ENCODE measurements at regions not wholly inside any gene's neighbourhood (a gene's known extent, or its start where the extent isn't known, plus 50 kb on each side); places are given as distances from the start of the nearest gene placed in this dataset.
"Not testable (repeated sequence)": the region's sequence is repeated elsewhere in the genome, so short reads cannot be mapped to it uniquely, and the experiment has no call there.

DNA sequence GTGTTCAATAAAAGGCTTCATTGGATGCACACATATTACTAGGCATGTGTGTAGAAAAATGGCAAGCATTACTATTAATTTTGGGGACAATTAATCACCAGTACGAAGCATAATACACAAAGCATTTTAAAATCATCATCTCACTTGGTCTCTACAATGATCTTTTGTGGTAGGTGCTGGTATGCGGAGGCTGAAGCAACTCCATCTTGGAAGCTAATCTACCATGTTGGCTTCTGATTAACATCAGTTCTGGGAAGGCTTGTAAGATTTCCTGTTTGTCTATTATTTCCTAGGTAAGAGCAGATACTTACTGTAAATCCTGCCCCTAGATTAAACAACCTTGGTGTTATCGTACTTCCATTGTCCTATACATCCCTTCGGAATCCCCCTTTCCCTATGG lies 121.7 kb upstream of the RUNX1 start:
- intact Hi-C loops (cut with micrococcal nuclease): no loop called here
- Mint-ChIP-seq H3K27me3 (no peaks in the 10 kb centered on the region), H3K36me3 (ENCODE audit: low read depth) (peaks cover 9% of the 10 kb centered on the region), H3K27ac (no peak overlapping the region), H3K9me3 (peaks cover 25% of the 10 kb centered on the region), H3K4me1 (peaks cover 30% of the 10 kb centered on the region), H3K4me3 (no peak overlapping the region)
- DNase-seq: no peak

DNA sequence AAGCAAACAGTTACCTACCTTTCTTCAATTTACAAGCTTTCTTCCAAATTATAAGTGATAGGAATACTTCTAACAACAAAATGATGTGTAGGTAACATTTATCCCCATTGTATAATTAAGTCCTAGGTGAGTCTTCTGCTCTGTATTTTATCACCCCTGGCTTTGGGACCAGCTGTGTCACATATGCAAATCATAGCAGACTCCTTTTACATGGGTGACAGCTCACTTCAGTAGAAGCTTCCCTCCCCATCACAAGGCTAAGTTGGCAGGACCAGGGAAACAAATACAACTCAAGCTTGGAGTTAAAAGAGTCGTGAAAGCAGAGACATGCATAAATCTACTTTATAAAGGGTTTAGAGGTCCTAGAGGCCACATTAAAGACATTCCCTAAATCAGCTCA lies 121.1 kb upstream of the RUNX1 start:
- Mint-ChIP-seq H3K27me3 (no peaks in the 10 kb centered on the region), H3K4me3 (no peak overlapping the region), H3K4me1 (peaks cover 30% of the 10 kb centered on the region), H3K36me3 (ENCODE audit: low read depth) (peaks cover 6% of the 10 kb centered on the region), H3K27ac (no peak overlapping the region), H3K9me3 (peaks cover 26% of the 10 kb centered on the region)
- intact Hi-C loops (cut with micrococcal nuclease): no loop called here
- no peak for DNase-seq

DNA sequence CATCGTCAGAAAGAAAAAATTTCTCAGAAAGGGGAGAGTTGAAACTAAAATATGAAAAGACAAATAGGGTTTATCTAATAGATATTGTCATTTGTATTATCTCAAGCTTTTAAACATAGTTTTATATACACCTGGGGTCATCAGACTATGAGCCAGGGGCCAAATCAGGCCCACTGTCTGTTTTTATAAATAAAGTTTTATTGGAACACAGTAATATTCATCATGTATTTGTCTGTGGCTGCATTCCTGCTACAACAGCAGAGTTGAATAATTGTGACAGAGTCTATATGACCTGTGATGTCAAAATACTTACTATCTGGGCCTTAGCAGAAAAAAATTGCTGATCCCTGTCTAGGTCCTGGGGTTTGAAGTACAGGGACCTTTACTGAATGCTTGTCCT lies 120.5 kb upstream of the RUNX1 start:
- H3K27ac Mint-ChIP-seq: no peak overlapping the region
- H3K36me3 Mint-ChIP-seq (ENCODE audit: low read depth): peaks cover 6% of the 10 kb centered on the region
- H3K9me3 Mint-ChIP-seq: peaks cover 25% of the 10 kb centered on the region
- no peak for DNase-seq
- no peaks in the 10 kb centered on the region for H3K27me3 Mint-ChIP-seq
- no peak overlapping the region for H3K4me3 Mint-ChIP-seq
- intact Hi-C loops (cut with micrococcal nuclease): no loop called here
- H3K4me1 Mint-ChIP-seq: peaks cover 30% of the 10 kb centered on the region

DNA sequence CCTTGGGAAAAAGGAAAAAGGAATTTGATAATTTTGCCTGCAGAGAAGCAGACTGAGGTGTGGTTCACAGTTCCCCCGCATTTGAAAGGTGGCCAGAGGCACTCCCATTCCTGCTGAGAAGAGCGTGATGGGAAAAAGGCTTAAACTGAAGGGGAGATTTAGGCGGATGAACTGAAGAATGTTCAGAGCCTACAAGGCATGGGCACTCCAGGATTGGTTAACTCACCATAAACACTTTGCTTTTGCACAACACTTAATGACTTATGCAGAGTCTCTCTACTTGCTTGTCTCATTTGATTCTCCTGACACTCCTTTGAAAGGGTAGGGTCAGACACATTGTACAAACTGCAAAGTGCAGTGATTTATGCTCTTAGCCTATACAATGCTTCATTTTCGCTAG lies 119.6 kb upstream of the RUNX1 start:
- no peak for DNase-seq
- peaks cover 25% of the 10 kb centered on the region for H3K9me3 Mint-ChIP-seq
- no peak overlapping the region for H3K27ac Mint-ChIP-seq
- H3K27me3 Mint-ChIP-seq: no peaks in the 10 kb centered on the region
- H3K4me3 Mint-ChIP-seq: no peak overlapping the region
- intact Hi-C loops (cut with micrococcal nuclease): no loop called here
- peaks cover 30% of the 10 kb centered on the region for H3K4me1 Mint-ChIP-seq
- peaks cover 6% of the 10 kb centered on the region for H3K36me3 Mint-ChIP-seq (ENCODE audit: low read depth)

DNA sequence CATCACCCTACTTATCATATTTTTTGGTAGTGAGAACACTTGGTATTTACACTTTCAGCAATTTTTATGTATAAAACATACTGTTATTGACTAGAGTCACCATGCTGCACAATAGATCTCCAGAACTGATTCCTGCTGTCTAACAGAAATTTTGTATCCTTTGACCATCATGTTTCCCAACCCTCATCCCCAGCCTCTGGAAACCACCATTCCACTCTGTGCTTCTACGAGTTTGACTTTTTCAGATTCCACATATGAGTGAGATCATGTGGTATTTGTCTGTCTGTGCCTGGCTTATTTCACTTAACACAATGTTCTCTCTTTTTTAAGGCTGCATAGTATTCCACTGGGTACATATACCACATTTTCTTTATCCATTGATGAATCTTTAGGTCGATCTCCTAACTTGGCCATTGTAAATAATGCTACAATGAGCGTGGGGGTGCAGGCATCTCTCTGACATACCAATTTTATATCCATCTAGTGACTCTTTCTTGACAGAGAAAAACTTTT lies 115.9 kb upstream of the RUNX1 start:
- DNase-seq: no peak
- Mint-ChIP-seq H3K9me3 (peaks cover 17% of the 10 kb centered on the region), H3K4me3 (no peak overlapping the region), H3K4me1 (no peaks in the 10 kb centered on the region), H3K27me3 (no peaks in the 10 kb centered on the region), H3K27ac (no peak overlapping the region), H3K36me3 (ENCODE audit: low read depth) (no peaks in the 10 kb centered on the region)
- intact Hi-C loops (cut with micrococcal nuclease): no loop called here

DNA sequence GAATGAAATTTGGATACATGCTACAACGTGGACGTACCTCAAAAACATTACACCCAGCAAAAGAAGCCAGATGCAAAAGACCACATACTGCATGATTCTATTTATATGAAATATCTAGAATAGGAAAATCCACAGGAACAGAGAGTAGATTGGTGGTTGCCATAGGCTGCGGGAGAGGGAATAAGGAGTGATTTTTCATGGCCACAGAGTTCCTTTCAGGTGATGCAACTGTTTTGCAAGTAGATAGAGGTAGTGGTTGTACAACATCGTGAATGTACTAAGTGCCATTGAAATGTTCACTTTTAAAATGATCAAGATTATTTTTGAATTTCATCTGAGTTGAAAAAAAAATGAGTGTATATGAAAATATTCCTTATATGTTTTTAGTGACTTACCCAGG lies 115.3 kb upstream of the RUNX1 start:
- no peaks in the 10 kb centered on the region for H3K27me3 Mint-ChIP-seq
- no peak overlapping the region for H3K27ac Mint-ChIP-seq
- no peaks in the 10 kb centered on the region for H3K36me3 Mint-ChIP-seq (ENCODE audit: low read depth)
- intact Hi-C loops (cut with micrococcal nuclease): no loop called here
- no peak for DNase-seq
- H3K9me3 Mint-ChIP-seq: peaks cover 23% of the 10 kb centered on the region
- no peaks in the 10 kb centered on the region for H3K4me1 Mint-ChIP-seq
- H3K4me3 Mint-ChIP-seq: no peak overlapping the region

DNA sequence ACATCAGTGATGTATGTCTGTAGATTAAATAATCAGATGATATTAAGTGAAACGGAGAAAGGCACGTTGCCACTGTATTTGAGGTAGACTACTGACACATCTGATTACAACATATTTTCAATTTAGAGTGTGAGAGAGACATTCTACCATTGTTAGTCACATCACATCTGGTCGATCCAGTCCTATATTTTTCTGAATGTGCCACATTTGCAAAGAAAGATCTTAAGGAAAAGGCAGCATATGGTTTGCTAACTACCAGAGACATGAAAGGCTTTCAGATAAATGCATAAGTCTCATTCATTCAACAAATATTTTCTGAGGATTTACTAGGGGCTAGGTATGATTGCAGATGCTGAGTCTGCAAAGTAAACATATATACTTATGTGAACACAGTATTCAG lies 114.3 kb upstream of the RUNX1 start:
- Mint-ChIP-seq H3K27me3 (no peaks in the 10 kb centered on the region), H3K4me1 (no peaks in the 10 kb centered on the region), H3K36me3 (ENCODE audit: low read depth) (peaks cover 2% of the 10 kb centered on the region), H3K9me3 (peaks cover 25% of the 10 kb centered on the region), H3K4me3 (no peak overlapping the region), H3K27ac (no peak overlapping the region)
- DNase-seq: no peak
- intact Hi-C loops (cut with micrococcal nuclease): no loop called here

DNA sequence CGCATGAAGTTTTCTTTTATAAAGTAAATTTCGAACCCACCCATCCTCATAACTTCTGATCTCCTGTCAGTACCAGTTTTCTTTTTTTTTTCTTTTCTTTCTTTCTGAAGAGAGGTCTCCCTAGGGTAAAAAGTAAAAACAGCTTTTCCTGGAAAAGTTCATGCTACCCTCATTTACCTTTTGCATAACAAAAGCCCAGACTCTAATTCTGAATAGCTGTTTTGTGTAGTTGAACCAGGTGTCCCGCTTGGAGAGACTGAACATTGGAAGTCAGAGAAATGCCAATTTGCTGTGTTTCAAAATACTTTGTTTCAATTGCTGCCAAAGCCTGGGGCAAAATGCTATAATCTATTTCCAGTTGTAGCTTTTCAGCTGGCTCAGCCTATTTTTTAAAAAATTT lies 113.7 kb upstream of the RUNX1 start:
- no peak for DNase-seq
- H3K27ac Mint-ChIP-seq: no peak overlapping the region
- H3K36me3 Mint-ChIP-seq (ENCODE audit: low read depth): peaks cover 2% of the 10 kb centered on the region
- no peak overlapping the region for H3K4me3 Mint-ChIP-seq
- peaks cover 27% of the 10 kb centered on the region for H3K9me3 Mint-ChIP-seq
- intact Hi-C loops (cut with micrococcal nuclease): no loop called here
- no peaks in the 10 kb centered on the region for H3K27me3 Mint-ChIP-seq
- no peaks in the 10 kb centered on the region for H3K4me1 Mint-ChIP-seq

DNA sequence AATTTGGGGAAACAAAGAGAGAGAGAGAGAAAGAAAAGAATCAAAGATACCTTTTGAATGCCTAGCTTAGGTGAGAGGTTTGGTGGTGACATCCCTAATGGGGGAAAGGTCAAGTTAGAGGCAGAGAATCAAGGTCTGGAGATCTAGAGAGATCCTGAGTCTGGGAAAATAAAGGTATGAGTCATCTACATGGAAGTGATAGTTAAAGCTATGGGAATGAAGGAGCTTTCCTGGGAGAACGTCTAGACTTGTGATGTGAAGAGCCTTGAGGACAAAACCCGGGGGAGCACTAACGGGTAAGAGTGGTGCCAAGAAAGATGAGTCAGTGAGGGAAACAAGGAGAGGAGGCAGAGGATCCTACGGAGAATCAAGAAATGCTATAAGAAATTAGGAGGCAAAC lies 110.8 kb upstream of the RUNX1 start:
- H3K4me3 Mint-ChIP-seq: no peak overlapping the region
- H3K36me3 Mint-ChIP-seq (ENCODE audit: low read depth): peaks cover 5% of the 10 kb centered on the region
- H3K27me3 Mint-ChIP-seq: no peaks in the 10 kb centered on the region
- peaks cover 23% of the 10 kb centered on the region for H3K9me3 Mint-ChIP-seq
- no peak overlapping the region for H3K27ac Mint-ChIP-seq
- intact Hi-C loops (cut with micrococcal nuclease): no loop called here
- H3K4me1 Mint-ChIP-seq: peaks cover 2% of the 10 kb centered on the region
- DNase-seq: no peak

DNA sequence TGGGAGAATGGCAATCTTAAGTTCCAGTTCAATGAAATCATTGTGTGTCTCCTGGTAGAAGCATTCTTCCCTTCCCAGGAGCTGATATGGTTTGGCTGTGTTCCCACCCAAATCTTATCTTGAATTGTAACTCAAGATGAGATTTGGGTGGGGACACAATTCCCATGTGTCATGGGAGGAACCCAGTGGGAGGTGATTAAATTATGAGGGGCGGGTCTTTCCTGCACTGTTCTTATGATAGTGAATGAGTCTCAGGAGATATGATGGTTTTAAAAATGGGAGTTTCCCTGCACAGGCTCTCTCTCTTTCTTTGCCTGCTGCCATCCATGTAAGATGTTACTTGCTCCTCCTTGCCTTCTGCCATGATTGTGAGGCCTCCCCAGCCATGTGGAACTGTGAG lies 108.3 kb upstream of the RUNX1 start:
- intact Hi-C loops (cut with micrococcal nuclease); H3K4me3 Mint-ChIP-seq; H3K36me3 Mint-ChIP-seq (ENCODE audit: low read depth): not testable (repeated sequence)

DNA sequence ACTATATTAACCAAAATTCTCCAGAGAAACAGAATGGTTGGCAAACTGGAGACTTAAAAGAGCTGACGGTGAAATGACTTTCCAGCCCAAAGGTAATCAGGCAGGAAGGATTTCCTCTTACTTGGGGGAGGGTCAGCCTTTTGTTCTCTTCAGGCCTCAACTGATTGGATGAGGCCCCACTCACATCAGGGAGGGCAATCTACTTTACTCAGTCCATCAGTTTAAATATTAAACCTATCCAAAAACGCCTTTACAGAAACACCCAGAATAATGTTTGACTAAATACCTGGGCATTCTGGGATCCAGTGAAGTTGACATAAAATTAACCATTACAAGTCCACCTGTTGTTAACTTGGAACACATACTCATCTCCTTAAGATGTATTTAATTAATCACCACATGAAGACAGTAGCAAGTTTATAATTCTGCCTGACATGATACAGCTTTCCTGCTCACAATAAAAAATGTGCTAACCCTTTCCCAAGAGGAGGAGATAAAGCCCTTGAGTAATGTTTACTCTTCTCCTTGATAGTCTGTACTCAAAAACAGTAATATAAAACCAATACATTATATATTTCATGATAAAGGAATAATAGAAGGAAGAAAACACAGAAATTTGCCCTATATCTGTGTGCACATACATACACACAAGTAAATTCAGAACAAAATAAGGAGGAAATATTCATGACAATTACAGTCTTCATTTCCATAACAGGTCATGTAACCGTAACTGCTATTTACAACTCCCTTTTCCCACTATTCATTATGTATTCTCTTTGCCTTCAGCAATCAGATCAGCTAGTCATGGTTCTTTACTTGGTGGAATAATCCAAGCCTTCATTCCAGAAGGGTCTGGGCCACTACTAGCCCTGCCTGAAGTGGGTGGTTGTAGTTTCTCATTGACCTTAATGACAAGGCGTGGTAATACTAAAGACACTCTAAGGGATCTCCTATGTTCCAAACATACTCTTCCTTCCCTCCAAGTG lies 107.5 kb upstream of the RUNX1 start:
- H3K4me3 Mint-ChIP-seq: no peak overlapping the region
- H3K9me3 Mint-ChIP-seq: peaks cover 23% of the 10 kb centered on the region
- H3K4me1 Mint-ChIP-seq: peaks cover 11% of the 10 kb centered on the region

More for the DNA sequence above, 108.3 kb upstream of the RUNX1 start:
- DNase-seq, H3K27me3 Mint-ChIP-seq, H3K4me1 Mint-ChIP-seq: not testable (repeated sequence)
- Mint-ChIP-seq H3K27ac (peak overlapping the region; percentile 6), H3K9me3 (peaks cover 22% of the 10 kb centered on the region)

DNA sequence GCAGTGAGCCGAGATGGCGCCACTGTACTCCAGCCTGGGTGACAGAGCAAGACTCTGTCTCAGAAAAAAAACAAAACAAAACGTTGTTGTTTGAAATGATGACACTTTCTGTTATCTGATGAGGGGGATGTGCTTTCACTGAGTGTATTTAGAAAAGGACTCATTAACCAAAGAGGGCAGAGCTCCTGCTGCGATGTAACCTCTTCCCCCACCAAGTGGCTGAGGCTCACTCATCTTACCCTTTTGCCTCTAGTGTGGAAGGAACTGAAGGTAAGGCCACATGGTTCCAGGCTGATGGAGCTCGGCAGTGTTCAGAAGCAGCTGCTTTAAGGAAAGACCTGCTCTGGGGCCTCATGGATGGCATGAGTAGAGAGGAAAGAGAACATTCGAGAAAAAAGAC lies 105.7 kb upstream of the RUNX1 start:
- H3K27me3 Mint-ChIP-seq: no peaks in the 10 kb centered on the region
- H3K27ac Mint-ChIP-seq: peak overlapping the region; percentile 61
- H3K36me3 Mint-ChIP-seq (ENCODE audit: low read depth): peaks cover 13% of the 10 kb centered on the region
- intact Hi-C loops (cut with micrococcal nuclease): loop anchor here (5.0 kb wide), 1 partner anchor 43 kb away; no protein-coding TSS in a partner anchor
- peaks cover 27% of the 10 kb centered on the region for H3K4me1 Mint-ChIP-seq
- peaks cover 31% of the 10 kb centered on the region for H3K9me3 Mint-ChIP-seq
- H3K4me3 Mint-ChIP-seq: no peak overlapping the region
- no peak for DNase-seq

More for the DNA sequence above, 107.5 kb upstream of the RUNX1 start:
- Mint-ChIP-seq H3K36me3 (ENCODE audit: low read depth) (peaks cover 7% of the 10 kb centered on the region), H3K27me3 (no peaks in the 10 kb centered on the region), H3K27ac (no peak overlapping the region)
- intact Hi-C loops (cut with micrococcal nuclease): no loop called here
- no peak for DNase-seq

DNA sequence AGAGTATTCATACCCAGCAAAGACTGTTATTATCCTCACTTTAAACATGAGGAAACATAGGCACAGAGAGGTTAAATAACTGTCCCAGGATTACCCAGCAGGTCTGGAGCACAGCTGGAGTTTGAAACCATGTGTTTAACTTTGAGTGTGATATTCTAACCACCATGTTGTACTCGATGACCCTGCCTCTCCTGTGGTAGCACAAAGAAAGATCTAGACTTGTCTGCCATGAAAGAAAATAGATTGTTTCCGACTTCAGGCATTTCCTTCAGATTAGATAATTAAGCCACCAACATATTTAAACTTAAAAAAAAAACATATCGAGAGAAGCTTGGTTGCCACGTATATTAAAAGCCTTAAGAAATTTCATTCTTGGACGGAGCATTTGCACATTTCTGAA lies 104.6 kb upstream of the RUNX1 start:
- Mint-ChIP-seq H3K36me3 (ENCODE audit: low read depth) (peaks cover 14% of the 10 kb centered on the region), H3K27me3 (no peaks in the 10 kb centered on the region), H3K27ac (no peak overlapping the region), H3K4me1 (peaks cover 29% of the 10 kb centered on the region), H3K9me3 (peaks cover 24% of the 10 kb centered on the region), H3K4me3 (no peak overlapping the region)
- no peak for DNase-seq
- intact Hi-C loops (cut with micrococcal nuclease): loop anchor here (5.0 kb wide), 1 partner anchor 44 kb away; no protein-coding TSS in a partner anchor

DNA sequence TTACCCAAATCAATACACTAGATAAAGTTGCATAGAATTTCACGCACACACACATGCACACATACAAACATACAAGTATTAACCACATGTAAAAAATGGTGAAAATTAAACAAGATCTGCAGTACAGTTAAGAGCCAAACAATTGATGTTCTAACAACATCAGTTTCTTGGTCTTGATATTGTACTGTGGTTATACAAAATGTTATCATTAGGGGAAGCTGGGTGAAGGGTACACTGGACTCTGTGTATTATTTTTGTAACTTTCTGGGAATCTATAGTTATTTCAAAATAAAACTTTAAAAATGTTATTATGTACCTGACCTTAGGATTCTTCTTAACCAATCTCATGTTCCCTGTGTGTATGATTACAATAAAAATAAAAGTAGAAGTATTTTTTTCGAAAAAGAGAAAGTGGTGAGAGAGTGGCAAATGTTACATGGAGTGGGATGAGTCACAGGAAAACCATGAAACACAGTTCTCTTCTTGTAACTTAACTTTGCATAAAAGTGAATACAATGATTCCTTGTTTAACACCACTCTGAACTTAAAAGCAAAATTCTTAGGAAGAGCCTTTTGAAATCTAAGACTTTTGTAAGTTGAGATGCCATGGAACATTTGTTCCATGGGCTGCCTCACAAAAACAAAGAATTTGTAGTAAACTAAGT lies 101.6 kb upstream of the RUNX1 start:
- no peaks in the 10 kb centered on the region for H3K27me3 Mint-ChIP-seq
- no peak for DNase-seq
- peak overlapping the region; percentile 48 for H3K4me3 Mint-ChIP-seq
- H3K4me1 Mint-ChIP-seq: peaks cover 33% of the 10 kb centered on the region
- H3K27ac Mint-ChIP-seq: peak overlapping the region; percentile 92
- H3K36me3 Mint-ChIP-seq (ENCODE audit: low read depth): peaks cover 11% of the 10 kb centered on the region
- H3K9me3 Mint-ChIP-seq: peaks cover 21% of the 10 kb centered on the region
- intact Hi-C loops (cut with micrococcal nuclease): loop anchor here (1.0 to 5.0 kb wide), 6 partner anchors 11 to 102 kb away; no protein-coding TSS in a partner anchor

Measured in activated CD4-positive, alpha-beta T cell treated with anti-CD3 and anti-CD28 coated beads, Interleukin-2, amount 10 ng/mL, durations not matched to agents 24 days and 14 days (primary cell).